ENCODE measurements at regions not wholly inside any gene's neighbourhood (a gene's known extent, or its start where the extent isn't known, plus 50 kb on each side); places are given as distances from the start of the nearest gene placed in this dataset.

GRCh38 chr20:11445161-11445560 is 472.5 kb upstream of the BTBD3 start:
- no peak overlapping the region for H3K27ac ChIP-seq
- no peak for DNase-seq

GRCh38 chr20:11445891-11446290 is 471.8 kb upstream of the BTBD3 start:
- Histone ChIP-seq H3K4me1 (peaks cover 0 to 5% (median 0%) of the 10 kb centered on the region in 4 donors), H3K36me3 (no peaks in the 10 kb centered on the region), H3K9me3 (no peaks in the 10 kb centered on the region), H3K4me3 (no peak overlapping the region), H3K27ac (no peak overlapping the region), H3K27me3 (no peaks in the 10 kb centered on the region)
- intact Hi-C loops (cut with DNase I; ENCODE audit: low total_unique reads), result no loop called here
- DNase-seq, result no peak
- no peak for TF ChIP-seq CTCF (IDR thresholded peaks at IDR 0.05)

More at GRCh38 chr20:11445161-11445560, 472.5 kb upstream of the BTBD3 start:
- Histone ChIP-seq H3K4me3 (no peak overlapping the region), H3K36me3 (no peaks in the 10 kb centered on the region), H3K27me3 (no peaks in the 10 kb centered on the region), H3K9me3 (no peaks in the 10 kb centered on the region), H3K4me1 (peaks cover 0 to 5% (median 0%) of the 10 kb centered on the region in 4 donors)
- no peak for TF ChIP-seq CTCF (IDR thresholded peaks at IDR 0.05)
- intact Hi-C loops (cut with DNase I; ENCODE audit: low total_unique reads), result no loop called here

DNA sequence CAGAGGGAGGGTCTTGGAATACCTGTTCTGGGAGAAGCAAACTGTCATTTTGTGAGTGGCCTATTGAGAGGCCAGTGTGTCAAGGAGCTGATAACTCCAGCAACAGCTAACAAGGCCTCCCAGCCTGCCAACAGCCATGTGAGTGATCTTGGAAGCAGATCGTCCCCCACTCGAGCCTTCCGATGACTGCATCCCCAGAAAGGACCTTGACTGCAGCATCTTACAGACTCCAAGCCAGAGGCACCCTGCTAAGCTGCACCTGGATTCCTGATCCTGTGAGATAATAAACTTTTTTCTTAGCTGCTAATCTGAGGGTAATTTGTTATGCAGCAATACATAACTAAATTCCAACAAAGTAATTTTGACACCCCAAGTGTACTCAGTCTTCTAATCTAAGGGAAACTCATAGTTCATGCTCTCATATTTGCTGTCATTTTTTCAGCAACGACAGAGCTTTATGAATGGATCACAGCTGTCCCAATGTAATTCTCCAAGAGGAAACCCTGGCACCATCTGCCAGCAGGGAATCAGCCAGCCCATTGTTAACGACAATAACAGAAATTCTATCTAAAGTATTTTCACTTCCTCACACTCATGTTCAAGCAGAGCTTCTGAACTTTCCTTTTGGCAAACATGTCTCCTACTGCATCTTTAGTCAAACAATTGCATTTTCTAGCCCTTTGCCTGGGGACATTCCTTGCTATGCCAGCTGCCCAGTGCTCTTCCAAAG is 470.2 kb upstream of the BTBD3 start:
- peaks cover 0 to 5% (median 2%) of the 10 kb centered on the region in 4 donors for H3K4me1 ChIP-seq
- no peaks in the 10 kb centered on the region for H3K36me3 ChIP-seq
- H3K9me3 ChIP-seq, result no peaks in the 10 kb centered on the region
- no peak for DNase-seq
- H3K27me3 ChIP-seq, result no peaks in the 10 kb centered on the region
- no peak overlapping the region for H3K4me3 ChIP-seq
- no peak overlapping the region for H3K27ac ChIP-seq
- TF ChIP-seq CTCF (IDR thresholded peaks at IDR 0.05), result no peak
- intact Hi-C loops (cut with DNase I; ENCODE audit: low total_unique reads), result no loop called here

DNA sequence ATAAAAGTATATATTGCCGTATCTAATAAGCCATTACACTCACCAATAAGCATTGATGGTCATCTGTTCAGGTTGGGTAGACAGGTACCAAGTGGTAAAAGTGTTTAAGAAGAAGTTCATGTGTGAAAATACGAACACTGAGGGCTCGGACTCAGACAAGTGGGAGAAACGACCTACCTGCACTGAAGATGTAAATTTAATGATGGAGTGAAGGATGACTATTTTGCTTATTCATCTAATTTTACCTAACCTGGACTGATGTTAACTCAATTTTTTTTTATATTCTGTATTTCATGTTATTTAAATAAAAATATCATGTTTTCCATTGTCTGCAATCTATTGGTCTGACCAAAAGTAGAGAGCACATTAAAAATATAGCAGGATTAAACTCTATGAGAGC is 469.1 kb upstream of the BTBD3 start:
- Histone ChIP-seq H3K36me3 (no peaks in the 10 kb centered on the region), H3K27ac (no peak overlapping the region), H3K9me3 (no peaks in the 10 kb centered on the region), H3K27me3 (no peaks in the 10 kb centered on the region), H3K4me1 (peaks cover 0 to 5% (median 2%) of the 10 kb centered on the region in 4 donors), H3K4me3 (no peak overlapping the region)
- intact Hi-C loops (cut with DNase I; ENCODE audit: low total_unique reads), result no loop called here
- TF ChIP-seq CTCF (IDR thresholded peaks at IDR 0.05), result no peak
- DNase-seq, result no peak

- Histone ChIP-seq H3K4me3 (no peak overlapping the region), H3K9me3 (no peaks in the 10 kb centered on the region), H3K36me3 (no peaks in the 10 kb centered on the region), H3K27me3 (no peaks in the 10 kb centered on the region), H3K27ac (no peak overlapping the region), H3K4me1 (peaks cover 0 to 5% (median 0%) of the 10 kb centered on the region in 4 donors)
- intact Hi-C loops (cut with DNase I; ENCODE audit: low total_unique reads), result no loop called here
- TF ChIP-seq CTCF (IDR thresholded peaks at IDR 0.05), result no peak
- no peak for DNase-seq
Measured at GRCh38 chr20:11451793-11452291, 465.9 kb upstream of the BTBD3 start.

All from tibial artery (tissue), 4 donors.